HG02981 (cell line): ENCODE measurements at regions not wholly inside any gene's neighbourhood (a gene's known extent, or its start where the extent isn't known, plus 50 kb on each side); places are given as distances from the start of the nearest gene placed in this dataset.

Experiments used
- ATAC-seq: cut with Tn5 transposase; IDR thresholded peaks from one replicate; pipeline ENCODE4 v1.9.1; 2021; ENCODE audit warnings: mild to moderate bottlenecking, moderate library complexity; ENCODE audit not compliant: unreplicated experiment

- ATAC-seq, result no peak
These were observed 277.0 kb downstream of the ZNF536 start for GRCh38 chr19:30648866-30649862.

- no peak for ATAC-seq
These were observed 275.9 kb downstream of the ZNF536 start for GRCh38 chr19:30647891-30648720.

GRCh38 chr19:30646806-30647205, 274.6 kb downstream of the ZNF536 start:
- no peak for ATAC-seq

- no peak for ATAC-seq
These were observed 273.9 kb downstream of the ZNF536 start for GRCh38 chr19:30645946-30646577.

GRCh38 chr19:30640252-30640965, 268.2 kb downstream of the ZNF536 start:
- ATAC-seq, result no peak

- ATAC-seq, result no peak
These were observed 266.7 kb downstream of the ZNF536 start for GRCh38 chr19:30638889-30639288.

- no peak for ATAC-seq
These were observed 265.7 kb downstream of the ZNF536 start for GRCh38 chr19:30637926-30638325.

- no peak for ATAC-seq
These were observed 263.1 kb downstream of the ZNF536 start for GRCh38 chr19:30634996-30635975.

GRCh38 chr19:30634131-30634830, 262.1 kb downstream of the ZNF536 start:
- no peak for ATAC-seq

GRCh38 chr19:30631033-30631370, 258.8 kb downstream of the ZNF536 start:
- no peak for ATAC-seq

- no peak for ATAC-seq
These were observed 258.3 kb downstream of the ZNF536 start for GRCh38 chr19:30630289-30631032.

- ATAC-seq, result no peak
These were observed 256.9 kb downstream of the ZNF536 start for GRCh38 chr19:30629086-30629485.

- ATAC-seq, result no peak
These were observed 254.4 kb downstream of the ZNF536 start for GRCh38 chr19:30626626-30626966.

- ATAC-seq, result no peak
These were observed 253.9 kb downstream of the ZNF536 start for GRCh38 chr19:30625947-30626625.

GRCh38 chr19:30622276-30622675, 250.1 kb downstream of the ZNF536 start:
- no peak for ATAC-seq

GRCh38 chr19:30621326-30621920, 249.2 kb downstream of the ZNF536 start:
- ATAC-seq, result no peak

- ATAC-seq, result no peak
These were observed 248.2 kb downstream of the ZNF536 start for GRCh38 chr19:30620354-30620753.
